ENCODE measurements at regions not wholly inside any gene's neighbourhood (a gene's known extent, or its start where the extent isn't known, plus 50 kb on each side); places are given as distances from the start of the nearest gene placed in this dataset.

- TF ChIP-seq CTCF (IDR thresholded peaks at IDR 0.05) = no peak
- TF ChIP-seq EP300 (IDR thresholded peaks at IDR 0.05) = no peak
- TF ChIP-seq POLR2A (IDR thresholded peaks at IDR 0.05) = no peak
- TF ChIP-seq POLR2AphosphoS5 (IDR thresholded peaks at IDR 0.05) = no peak
These were observed 640.2 kb upstream of the MMS22L start for GRCh38 chr6:97923249-97923648.

All from gastroesophageal sphincter (tissue), 3 donors.